ENCODE measurements at regions not wholly inside any gene's neighbourhood (a gene's known extent, or its start where the extent isn't known, plus 50 kb on each side); places are given as distances from the start of the nearest gene placed in this dataset.

DNA sequence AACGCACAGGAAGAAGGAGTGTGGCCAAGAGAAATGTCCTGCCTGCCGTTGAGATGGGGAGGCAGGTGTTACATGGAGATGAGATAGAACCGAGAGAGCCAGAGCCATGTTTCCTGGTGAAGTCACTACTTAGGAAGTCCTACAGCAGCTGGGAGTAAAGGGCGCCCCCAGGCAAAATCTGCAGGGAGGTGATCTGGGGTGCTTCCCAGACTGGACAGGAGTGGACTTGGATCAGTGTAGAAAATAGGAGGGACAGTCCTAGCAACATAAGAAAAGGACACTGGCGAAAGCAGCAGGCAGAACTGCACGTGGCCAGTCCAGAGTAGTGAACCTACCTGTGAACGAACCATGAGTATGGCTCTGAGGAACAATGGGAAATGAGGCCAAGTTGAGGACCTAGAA, 85.3 kb downstream of the CD164 start:
- ChIA-PET POLR2A (no interaction called here), CTCF (no interaction called here)
- no peak for DNase-seq (ENCODE audit: extremely low spot score)
- TF ChIP-seq, protein P1, sequence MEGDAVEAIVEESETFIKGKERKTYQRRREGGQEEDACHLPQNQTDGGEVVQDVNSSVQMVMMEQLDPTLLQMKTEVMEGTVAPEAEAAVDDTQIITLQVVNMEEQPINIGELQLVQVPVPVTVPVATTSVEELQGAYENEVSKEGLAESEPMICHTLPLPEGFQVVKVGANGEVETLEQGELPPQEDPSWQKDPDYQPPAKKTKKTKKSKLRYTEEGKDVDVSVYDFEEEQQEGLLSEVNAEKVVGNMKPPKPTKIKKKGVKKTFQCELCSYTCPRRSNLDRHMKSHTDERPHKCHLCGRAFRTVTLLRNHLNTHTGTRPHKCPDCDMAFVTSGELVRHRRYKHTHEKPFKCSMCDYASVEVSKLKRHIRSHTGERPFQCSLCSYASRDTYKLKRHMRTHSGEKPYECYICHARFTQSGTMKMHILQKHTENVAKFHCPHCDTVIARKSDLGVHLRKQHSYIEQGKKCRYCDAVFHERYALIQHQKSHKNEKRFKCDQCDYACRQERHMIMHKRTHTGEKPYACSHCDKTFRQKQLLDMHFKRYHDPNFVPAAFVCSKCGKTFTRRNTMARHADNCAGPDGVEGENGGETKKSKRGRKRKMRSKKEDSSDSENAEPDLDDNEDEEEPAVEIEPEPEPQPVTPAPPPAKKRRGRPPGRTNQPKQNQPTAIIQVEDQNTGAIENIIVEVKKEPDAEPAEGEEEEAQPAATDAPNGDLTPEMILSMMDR (IDR thresholded peaks at IDR 0.05; ENCODE audit: control extremely low read depth, extremely low read depth, low read depth, missing control alignments): no peak

DNA sequence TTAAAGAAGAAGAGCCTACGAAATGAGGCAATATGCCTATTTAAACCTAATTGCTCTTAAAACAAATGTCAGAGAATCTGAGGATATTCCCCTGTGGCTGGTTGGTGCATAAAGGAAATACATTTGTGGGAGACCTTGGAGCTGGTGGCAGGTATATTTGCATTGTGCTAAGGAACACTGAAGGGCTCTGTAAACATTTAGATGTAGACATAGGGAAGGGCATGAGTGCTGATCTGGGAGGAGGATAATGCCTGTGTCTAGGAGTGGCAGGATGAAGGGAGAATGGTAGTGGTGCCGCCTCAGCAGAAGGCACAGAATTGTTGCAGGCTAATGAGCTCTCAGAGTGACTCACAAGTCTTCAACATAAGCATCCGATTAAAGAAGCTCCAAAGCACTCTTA, 85.8 kb downstream of the CD164 start:
- POLR2A ChIA-PET: no interaction called here
- DNase-seq (ENCODE audit: extremely low spot score): no peak
- TF ChIP-seq, protein P1 (IDR thresholded peaks at IDR 0.05; ENCODE audit: control extremely low read depth, extremely low read depth, low read depth, missing control alignments): no peak
- CTCF ChIA-PET: interaction anchor here (1.0 to 1.5 kb wide), 2 partner anchors 22 to 108 kb away, joined by 3 to 4 read pairs; no protein-coding TSS in a partner anchor

DNA sequence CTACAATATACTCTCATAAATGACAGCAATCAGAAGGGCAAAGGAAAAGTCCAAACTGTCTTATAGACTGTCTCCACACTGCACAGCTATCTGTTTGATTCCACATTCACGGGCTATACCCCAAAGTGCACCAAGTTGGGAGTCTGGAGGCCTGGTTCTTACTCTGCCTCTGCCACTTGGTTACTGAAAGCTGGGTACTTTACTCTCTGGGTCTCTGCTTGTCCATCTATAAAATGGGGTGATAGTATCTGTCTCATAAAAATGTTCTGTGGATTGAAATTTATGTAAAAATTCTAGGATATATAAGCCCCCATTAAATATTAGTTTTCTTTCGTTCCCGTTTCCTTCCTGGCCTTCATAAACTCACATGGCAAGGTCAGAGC, 86.5 kb downstream of the CD164 start:
- ChIA-PET POLR2A (no interaction called here), CTCF (interaction anchor here (1.0 to 1.5 kb wide), 2 partner anchors 22 to 108 kb away, joined by 3 to 4 read pairs; no protein-coding TSS in a partner anchor)
- no peak for DNase-seq (ENCODE audit: extremely low spot score)
- TF ChIP-seq, protein P1 (IDR thresholded peaks at IDR 0.05; ENCODE audit: control extremely low read depth, extremely low read depth, low read depth, missing control alignments): no peak

DNA sequence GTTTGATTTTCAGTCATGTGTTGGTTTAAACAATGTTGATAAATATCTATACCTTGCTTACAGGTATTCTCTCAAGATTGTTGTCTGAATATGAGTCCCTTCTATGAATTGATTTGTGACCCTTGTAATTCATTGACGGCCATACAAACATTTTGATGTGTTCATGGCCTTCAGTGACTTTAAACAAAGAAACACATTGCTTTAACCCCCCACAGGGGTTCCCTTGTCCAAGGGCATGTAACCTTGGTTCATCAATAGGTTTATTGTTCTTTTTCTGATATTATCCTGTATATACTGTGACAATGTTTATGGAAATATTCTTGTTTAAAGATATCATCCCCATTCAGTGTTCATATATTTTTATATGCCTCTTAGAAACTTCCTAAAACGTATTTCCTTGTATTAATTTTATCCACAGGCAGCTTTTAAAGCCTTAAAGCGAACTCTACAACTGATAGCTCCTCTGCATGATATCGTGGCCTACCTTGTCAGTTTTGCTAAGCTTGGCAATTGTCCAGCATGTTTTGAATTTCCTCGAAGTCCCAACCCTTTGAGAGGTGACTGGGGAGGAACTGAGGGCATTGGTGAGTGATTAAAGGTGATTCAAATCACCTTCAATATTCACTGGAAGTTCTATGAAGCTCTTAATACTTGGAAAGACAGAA, 87.0 kb downstream of the CD164 start:
- ChIA-PET POLR2A (no interaction called here), CTCF (interaction anchor here (1.5 kb wide), 1 partner anchor 21 kb away, joined by 3 read pairs; no protein-coding TSS in a partner anchor)
- TF ChIP-seq, protein P1 (IDR thresholded peaks at IDR 0.05; ENCODE audit: control extremely low read depth, extremely low read depth, low read depth, missing control alignments): no peak
- DNase-seq (ENCODE audit: extremely low spot score): no peak

DNA sequence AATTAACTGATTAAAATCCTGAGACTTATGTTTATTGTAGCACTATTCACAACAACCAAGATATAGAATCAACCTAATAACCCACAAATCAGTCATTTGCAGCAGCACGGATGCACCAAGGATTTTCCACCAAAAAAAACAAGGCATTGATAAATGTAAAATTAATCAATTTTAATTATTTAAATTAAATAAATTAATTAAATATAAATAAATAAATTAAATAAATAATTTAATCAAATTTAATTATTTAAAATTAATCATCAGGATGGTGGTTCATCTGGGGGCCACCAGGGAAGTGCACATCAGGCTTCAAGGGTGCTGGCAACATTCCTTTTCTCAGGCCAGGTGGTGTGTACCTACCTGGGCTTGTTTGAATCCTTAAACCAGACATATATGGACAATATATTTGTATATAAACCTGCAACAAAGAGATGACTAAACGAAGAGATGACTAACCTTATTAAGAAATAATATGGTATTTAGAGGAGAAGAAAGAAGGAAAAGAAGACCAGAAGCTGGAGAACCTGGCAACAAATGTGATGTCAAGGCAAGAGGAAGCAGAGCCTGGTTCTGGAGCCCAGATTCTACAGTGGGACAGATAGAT, 89.2 kb downstream of the CD164 start:
- TF ChIP-seq, protein P1 (IDR thresholded peaks at IDR 0.05; ENCODE audit: control extremely low read depth, extremely low read depth, low read depth, missing control alignments): no peak
- ChIA-PET CTCF (interaction anchor here (1.0 kb wide), 1 partner anchor 8 kb away, joined by 3 read pairs; no protein-coding TSS in a partner anchor), POLR2A (no interaction called here)
- no peak for DNase-seq (ENCODE audit: extremely low spot score)

DNA sequence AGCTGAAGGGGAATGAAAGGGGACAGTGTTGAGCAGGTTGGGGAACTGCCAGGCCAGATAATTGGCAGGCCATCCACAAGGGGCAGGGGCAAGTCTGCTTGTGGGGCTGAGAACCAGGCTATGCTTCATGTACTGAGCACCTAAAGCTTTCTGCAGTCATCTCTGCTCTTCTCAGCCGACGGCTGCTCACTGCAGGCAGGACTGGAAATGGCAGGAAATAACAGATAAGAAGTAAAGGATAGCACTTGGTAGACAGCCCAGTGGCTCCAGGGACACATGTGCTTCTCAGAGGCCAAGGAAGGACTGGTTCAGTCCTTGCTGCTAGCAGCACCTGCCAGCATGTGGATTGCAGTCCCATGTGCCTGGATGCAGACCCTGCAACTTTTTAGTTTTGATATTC, 89.8 kb downstream of the CD164 start:
- DNase-seq (ENCODE audit: extremely low spot score): no peak
- POLR2A ChIA-PET: no interaction called here
- TF ChIP-seq, protein P1 (IDR thresholded peaks at IDR 0.05; ENCODE audit: control extremely low read depth, extremely low read depth, low read depth, missing control alignments): no peak
- CTCF ChIA-PET: interaction anchor here (0.9 to 1.0 kb wide), 2 partner anchors 8 to 747 kb away, joined by 3 to 4 read pairs; no protein-coding TSS in a partner anchor

Data from GM10248 (cell line).